PC-3 (cell line): ENCODE measurements at regions not wholly inside any gene's neighbourhood (a gene's known extent, or its start where the extent isn't known, plus 50 kb on each side); places are given as distances from the start of the nearest gene placed in this dataset.

Source experiments
- ATAC-seq: fragments of 200-7000 bp; cut with Tn5 transposase; 2 replicates; pipeline ENCODE4 v1.9.1; 2020; ENCODE audit warnings: mild to moderate bottlenecking, moderate library complexity
- BruUV-seq: library from RNA; stranded (reverse); fragments of 400-500 nt; replicated peaks from 2 replicates; lab custom pipeline; 2021; lab: Mats Ljungman, UMichigan
- CTCF ChIA-PET: fragments of 300-600 bp; sonication (Branson Sonifier 250); formaldehyde crosslinking; loops from one replicate; lab custom pipeline; 2022; ENCODE audit warnings: antibody characterized with exemption; lab: Charles Lee
- POLR2A ChIA-PET: fragments of 300-600 bp; sonication (Branson Sonifier 250); formaldehyde crosslinking; loops from one replicate; lab custom pipeline; 2022; ENCODE audit warnings: antibody characterized with exemption; ENCODE audit not compliant: unreplicated experiment; lab: Charles Lee
- DNase-seq: peaks from one replicate; pipeline ENCODE4 v3.0.0-alpha.2; 2015
- H2AFZ ChIP-seq: fragments of 300-600 bp; sonication (generic); 2 replicates; pipeline ENCODE4 v1.6.0; 2016; ENCODE audit warnings: antibody characterized with exemption, low read length
- H3F3A ChIP-seq: fragments of 300-600 bp; sonication (generic); one replicate; pipeline ENCODE4 v1.6.0; 2017; ENCODE audit warnings: antibody characterized with exemption, low read length, control low read depth, mild to moderate bottlenecking; ENCODE audit not compliant: unreplicated experiment
- H3K27ac ChIP-seq: fragments of 300-600 bp; sonication (generic); 2 replicates; pipeline ENCODE4 v1.5.1; 2016; ENCODE audit warnings: mild to moderate bottlenecking, low read length
- H3K27me3 ChIP-seq: fragments of 300-600 bp; sonication (generic); 2 replicates; pipeline ENCODE4 v1.6.1; 2016; ENCODE audit warnings: low read length, mixed read lengths
- H3K36me3 ChIP-seq: fragments of 300-600 bp; sonication (generic); 2 replicates; pipeline ENCODE4 v1.6.1; 2016; ENCODE audit warnings: low read depth, mixed run types, low read length, mixed read lengths
- H3K4me1 ChIP-seq: fragments of 300-600 bp; sonication (generic); 2 replicates; pipeline ENCODE4 v1.5.1; 2016; ENCODE audit warnings: low read length; ENCODE audit not compliant: insufficient read depth
- H3K4me2 ChIP-seq: fragments of 300-600 bp; sonication (generic); 2 replicates; pipeline ENCODE4 v1.6.0; 2016; ENCODE audit warnings: low read length
- H3K4me3 ChIP-seq: fragments of 300-600 bp; sonication (generic); 2 replicates; pipeline ENCODE4 v1.5.1; 2016; ENCODE audit warnings: mild to moderate bottlenecking, low read length, mixed read lengths
- H3K79me2 ChIP-seq: fragments of 300-600 bp; sonication (generic); 2 replicates; pipeline ENCODE4 v1.6.1; 2017; ENCODE audit warnings: low read length, mixed read lengths
- H3K9ac ChIP-seq: fragments of 300-600 bp; sonication (generic); 2 replicates; pipeline ENCODE4 v1.6.0; 2016; ENCODE audit warnings: mild to moderate bottlenecking, low read length
- H3K9me2 ChIP-seq: fragments of 300-600 bp; sonication (generic); replicated peaks from 2 replicates; pipeline ENCODE4 v1.6.1; 2016; ENCODE audit warnings: mixed run types, low read length, mixed read lengths
- H3K9me3 ChIP-seq: fragments of 300-600 bp; sonication (generic); 2 replicates; pipeline ENCODE4 v1.6.1; 2016; ENCODE audit warnings: low read length, mixed read lengths
- H4K20me1 ChIP-seq: fragments of 300-600 bp; sonication (generic); 2 replicates; pipeline ENCODE4 v1.6.1; 2016; ENCODE audit warnings: low read length, mixed read lengths
- CTCF ChIP-seq: fragments of 300-600 bp; sonication (generic); conservative IDR thresholded peaks from 2 replicates; pipeline ENCODE4 v1.5.1; 2017; ENCODE audit warnings: antibody characterized with exemption, low read depth, mild to moderate bottlenecking, low read length
- EZH2 ChIP-seq: fragments of 300-600 bp; sonication (generic); IDR thresholded peaks from one replicate; pipeline ENCODE4 v1.6.1; 2017; ENCODE audit warnings: antibody characterized with exemption, mild to moderate bottlenecking, low read length; ENCODE audit not compliant: unreplicated experiment
- EZH2phosphoT487 ChIP-seq: fragments of 300-600 bp; sonication (generic); IDR thresholded peaks from 2 replicates; pipeline ENCODE4 v1.6.1; 2018; ENCODE audit warnings: mild to moderate bottlenecking, antibody characterized with exemption, low read length, borderline replicate concordance
- intact Hi-C: fragments of 100-400 bp; cut with micrococcal nuclease; formaldehyde crosslinking; loops from 2 replicates; pipeline ENCODE4 v1.9.0; 2023

DNA sequence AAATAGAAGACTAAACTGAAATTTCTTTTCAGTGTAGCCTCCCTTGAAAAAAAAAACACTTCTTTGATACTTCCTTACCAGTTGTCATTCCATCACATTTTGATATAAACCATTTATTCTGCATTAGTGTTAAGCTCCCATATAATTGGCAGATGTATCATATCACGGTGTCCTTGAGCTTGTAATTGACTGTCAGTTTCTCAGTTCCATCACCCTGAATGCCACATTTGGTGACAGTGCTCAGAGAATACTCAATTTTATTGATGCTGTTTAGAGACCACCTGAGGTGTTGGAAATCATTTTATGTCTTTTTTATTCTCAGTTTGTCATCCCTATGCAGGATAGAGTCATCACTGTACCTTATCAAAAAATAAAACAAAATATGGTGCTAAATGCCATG lies 1528.2 kb downstream of the RAPGEF2 start:
- intact Hi-C loops = no loop called here
- Histone ChIP-seq H3K36me3 (no peaks in the 10 kb centered on the region), H3K9me2 (no peaks in the 10 kb centered on the region), H3K9ac (no peak overlapping the region), H3K4me3 (no peak overlapping the region), H3K27ac (no peak overlapping the region), H2AFZ (no peak overlapping the region), H3F3A (no peaks in the 10 kb centered on the region), H3K79me2 (no peaks in the 10 kb centered on the region), H3K4me1 (no peaks in the 10 kb centered on the region), H3K4me2 (no peak overlapping the region), H3K9me3 (no peaks in the 10 kb centered on the region), H4K20me1 (no peaks in the 10 kb centered on the region), H3K27me3 (no peaks in the 10 kb centered on the region)
- POLR2A ChIA-PET = no interaction called here
- no TSS peak for BruUV-seq
- DNase-seq (no peak), ATAC-seq (no peak)
- TF ChIP-seq EZH2 (no peak), EZH2phosphoT487 (no peak), CTCF (no peak)
- CTCF ChIA-PET = no interaction called here

DNA sequence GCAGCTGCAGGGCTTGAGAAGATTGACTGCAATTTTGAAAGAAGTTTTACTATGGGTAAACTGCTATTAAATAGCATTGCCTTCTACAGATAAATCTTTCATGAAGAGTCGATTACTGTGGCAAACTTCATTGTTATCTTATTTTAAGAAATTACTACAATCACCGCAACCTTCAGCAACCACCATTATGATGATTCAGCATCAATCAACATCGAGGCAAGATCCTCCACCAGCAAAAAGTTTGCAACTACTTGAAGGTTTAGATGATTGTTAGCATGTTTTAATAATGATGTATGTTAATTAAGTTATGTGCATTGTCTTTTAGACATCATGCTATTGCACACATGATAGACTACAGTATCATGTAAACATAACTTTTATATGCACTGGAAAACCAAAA lies 1511.0 kb downstream of the FSTL5 start:
- no peak for ATAC-seq
- POLR2A ChIA-PET = no interaction called here
- H4K20me1 ChIP-seq = no peaks in the 10 kb centered on the region

GRCh38 chr4:160675550-160675949 lies 1488.2 kb downstream of the FSTL5 start:
- H3F3A ChIP-seq = no peaks in the 10 kb centered on the region
- ATAC-seq = no peak
- no peak for DNase-seq
- no peaks in the 10 kb centered on the region for H3K27me3 ChIP-seq
- H3K79me2 ChIP-seq = no peaks in the 10 kb centered on the region
- no peak overlapping the region for H3K4me2 ChIP-seq
- H3K27ac ChIP-seq = no peak overlapping the region
- H3K9me3 ChIP-seq = no peaks in the 10 kb centered on the region
- BruUV-seq = no TSS peak
- no peak overlapping the region for H3K4me3 ChIP-seq
- intact Hi-C loops = no loop called here
- H3K36me3 ChIP-seq = no peaks in the 10 kb centered on the region
- H3K9me2 ChIP-seq = no peaks in the 10 kb centered on the region
- no peak overlapping the region for H2AFZ ChIP-seq
- H3K9ac ChIP-seq = no peak overlapping the region
- no peaks in the 10 kb centered on the region for H4K20me1 ChIP-seq
- ChIA-PET POLR2A (no interaction called here), CTCF (no interaction called here)
- TF ChIP-seq EZH2 = no peak
- no peak for TF ChIP-seq EZH2phosphoT487
- TF ChIP-seq CTCF = no peak
- H3K4me1 ChIP-seq = no peaks in the 10 kb centered on the region

More for the DNA sequence above, 1511.0 kb downstream of the FSTL5 start:
- TF ChIP-seq EZH2 (no peak), EZH2phosphoT487 (no peak), CTCF (no peak)
- H3K9me3 ChIP-seq = no peaks in the 10 kb centered on the region
- H3K4me2 ChIP-seq = no peak overlapping the region
- H3K9ac ChIP-seq = no peak overlapping the region
- no peaks in the 10 kb centered on the region for H3F3A ChIP-seq
- H2AFZ ChIP-seq = no peak overlapping the region
- no peak overlapping the region for H3K4me3 ChIP-seq
- CTCF ChIA-PET = no interaction called here
- no peak overlapping the region for H3K27ac ChIP-seq
- no peaks in the 10 kb centered on the region for H3K4me1 ChIP-seq
- intact Hi-C loops = no loop called here
- no peak for DNase-seq
- no peaks in the 10 kb centered on the region for H3K36me3 ChIP-seq
- no TSS peak for BruUV-seq
- no peaks in the 10 kb centered on the region for H3K9me2 ChIP-seq
- H3K79me2 ChIP-seq = no peaks in the 10 kb centered on the region
- H3K27me3 ChIP-seq = no peaks in the 10 kb centered on the region
